Panc1 (cell line): ENCODE measurements at regions not wholly inside any gene's neighbourhood (a gene's known extent, or its start where the extent isn't known, plus 50 kb on each side); places are given as distances from the start of the nearest gene placed in this dataset.

Experiments used
- POLR2AphosphoS5 ChIP-seq: IDR thresholded peaks from 2 replicates; pipeline ENCODE4 v1.6.1; 2012; ENCODE audit warnings: mild to moderate bottlenecking, low read depth, low read length, moderate library complexity
- SIN3A ChIP-seq: IDR thresholded peaks from 2 replicates; pipeline ENCODE4 v1.6.1; 2012; ENCODE audit warnings: low read depth, mild to moderate bottlenecking, low read length, moderate library complexity, borderline replicate concordance; ENCODE audit not compliant: insufficient read depth

DNA sequence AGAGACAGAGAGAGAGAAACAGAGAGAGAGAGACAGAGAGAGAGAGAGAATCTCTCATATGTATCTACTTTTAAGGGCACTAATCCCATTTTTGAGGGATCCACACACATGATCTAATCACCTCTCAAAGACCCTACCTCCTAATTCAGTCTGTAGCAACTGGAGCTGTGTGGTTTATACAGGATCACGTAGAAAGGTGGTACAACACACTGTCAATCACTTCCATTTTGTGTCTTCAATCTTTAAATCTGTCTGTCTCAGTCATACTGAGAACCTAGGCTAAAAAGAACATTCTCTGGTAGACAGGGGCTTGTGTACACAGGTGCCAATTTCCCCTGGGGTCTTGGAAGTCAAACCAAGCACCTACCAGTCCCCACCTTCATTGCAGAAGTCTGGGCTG is 229.9 kb downstream of the TGFB2 start:
- TF ChIP-seq SIN3A (no peak), POLR2AphosphoS5 (no peak)
